Lung (tissue), 11 donors: ENCODE measurements at regions not wholly inside any gene's neighbourhood (a gene's known extent, or its start where the extent isn't known, plus 50 kb on each side); places are given as distances from the start of the nearest gene placed in this dataset.
A peak's percentile ranks its signal among the peaks of the same experiment; 100 is the strongest.

ENCODE experiments used
- ATAC-seq: fragments of 200-7000 bp; cut with Tn5 transposase; one replicate; pipeline ENCODE4 v1.9.1; 2020; ENCODE audit warnings: moderate number of reproducible peaks; ENCODE audit not compliant: insufficient read depth, low FRiP score
- DNase-seq, 3 donors: peaks; one replicate each; pipeline ENCODE4 v3.0.0-alpha.2; 2013 to 2017
- H3K27ac ChIP-seq, 2 donors: one replicate each; pipeline ENCODE4 v1.5.1; 2013; ENCODE audit warnings: mild to moderate bottlenecking in 2 of 2, moderate library complexity in 2 of 2, control low read depth in 1 of 2, inconsistent platforms in 1 of 2, low read depth in 1 of 2, low read length in 1 of 2
- H3K27me3 ChIP-seq, 3 donors: one replicate each; pipeline ENCODE4 v1.5.1; 2013; ENCODE audit warnings: low read length in 2 of 3; ENCODE audit not compliant: control insufficient read depth in 3 of 3, insufficient read depth in 3 of 3
- H3K36me3 ChIP-seq, 4 donors: one replicate each; pipeline ENCODE4 v1.5.1; 2013; ENCODE audit warnings: low read length in 4 of 4, mild to moderate bottlenecking in 1 of 4, moderate library complexity in 1 of 4; ENCODE audit not compliant: control insufficient read depth in 4 of 4, insufficient read depth in 4 of 4
- H3K4me1 ChIP-seq, 5 donors: one replicate each; pipeline ENCODE4 v1.5.1; 2013; ENCODE audit warnings: low read length in 5 of 5, mild to moderate bottlenecking in 2 of 5, moderate library complexity in 1 of 5; ENCODE audit not compliant: control insufficient read depth in 5 of 5, insufficient read depth in 5 of 5
- H3K4me3 ChIP-seq: one replicate; pipeline ENCODE4 v1.5.1; 2013; ENCODE audit warnings: mild to moderate bottlenecking, control low read depth, moderate library complexity
- H3K9ac ChIP-seq, 2 donors: one replicate each; pipeline ENCODE4 v1.5.1; 2013; ENCODE audit warnings: low read length in 2 of 2, control low read depth in 1 of 2; ENCODE audit not compliant: insufficient read depth in 1 of 2
- H3K9me3 ChIP-seq, 4 donors: one replicate each; pipeline ENCODE4 v1.5.1; 2013; ENCODE audit warnings: low read length in 3 of 4, mild to moderate bottlenecking in 1 of 4, moderate library complexity in 1 of 4; ENCODE audit not compliant: control insufficient read depth in 4 of 4, insufficient read depth in 3 of 4
- CTCF ChIP-seq: IDR thresholded peaks from 2 replicates; pipeline ENCODE4 v1.5.1; 2012; ENCODE audit warnings: mild to moderate bottlenecking; ENCODE audit errors: control extremely low read depth, extremely low read depth
- WGBS, 2 donors: extraction: QIAGEN DNeasy Blood & Tissue Kit; methylation state at CpG; one replicate each; pipeline ENCODE4 v1.1.7; 2013; 5-methylcytosine and 5-hydroxymethylcytosine counted together
- donor health status: control.
- donor health status: control.
- donor health status: Bipolar disorder and iron deficiency.
- donor health status: healthy.
- donor health status: DM: yes; HTN: yes; CAD: no.

- Histone ChIP-seq H3K4me3 (no peak overlapping the region), H3K9ac (no peak overlapping the region), H3K9me3 (no peaks in the 10 kb centered on the region), H3K27ac (no peak overlapping the region), H3K36me3 (no peaks in the 10 kb centered on the region), H3K27me3 (no peaks in the 10 kb centered on the region), H3K4me1 (peaks cover 0 to 2% (median 0%) of the 10 kb centered on the region in 5 donors)
- DNase-seq (no peak), ATAC-seq (no peak)
- WGBS, 2 donors, result 95 to 96% methylated on average over 3 of the region's 3 CpGs
- TF ChIP-seq CTCF, result no peak
These were observed 50.1 kb upstream of the ASAP2 start for GRCh38 chr2:9156483-9156882.

GRCh38 chr2:9154061-9154460 lies 52.6 kb upstream of the ASAP2 start:
- DNase-seq (no peak), ATAC-seq (no peak)
- Histone ChIP-seq H3K4me3 (no peak overlapping the region), H3K4me1 (peaks cover 0 to 2% (median 0%) of the 10 kb centered on the region in 5 donors), H3K9ac (no peak overlapping the region), H3K27me3 (no peaks in the 10 kb centered on the region), H3K9me3 (no peaks in the 10 kb centered on the region), H3K27ac (no peak overlapping the region), H3K36me3 (no peaks in the 10 kb centered on the region)
- WGBS, 2 donors, result 97 to 98% methylated on average over 2 of the region's 2 CpGs
- TF ChIP-seq CTCF, result no peak

- no peak overlapping the region for H3K9ac ChIP-seq
- H3K4me1 ChIP-seq, result peaks cover 0 to 2% (median 0%) of the 10 kb centered on the region in 5 donors
- H3K27ac ChIP-seq, result no peak overlapping the region
- WGBS, 2 donors, result 74 to 85% methylated on average over 4 of the region's 4 CpGs
- ATAC-seq, result no peak
- H3K9me3 ChIP-seq, result no peaks in the 10 kb centered on the region
- TF ChIP-seq CTCF, result no peak
- no peak overlapping the region for H3K4me3 ChIP-seq
- H3K27me3 ChIP-seq, result no peaks in the 10 kb centered on the region
- no peak for DNase-seq
- no peaks in the 10 kb centered on the region for H3K36me3 ChIP-seq
These were observed 53.0 kb upstream of the ASAP2 start for GRCh38 chr2:9153643-9153980.

- Histone ChIP-seq H3K9ac (no peak overlapping the region), H3K4me1 (peaks cover 0 to 2% (median 0%) of the 10 kb centered on the region in 5 donors), H3K36me3 (no peaks in the 10 kb centered on the region), H3K27ac (no peak overlapping the region), H3K4me3 (no peak overlapping the region), H3K9me3 (no peaks in the 10 kb centered on the region), H3K27me3 (no peaks in the 10 kb centered on the region)
- 23 to 25% methylated on average over 17 of the region's 17 CpGs for WGBS, 2 donors
- no peak for TF ChIP-seq CTCF
- ATAC-seq (no peak), DNase-seq (peak in 1 of 3 donors; percentile 50)
These were observed 53.5 kb upstream of the ASAP2 start for GRCh38 chr2:9152975-9153642.
